Tibial artery (tissue), 4 donors: ENCODE measurements at regions not wholly inside any gene's neighbourhood (a gene's known extent, or its start where the extent isn't known, plus 50 kb on each side); places are given as distances from the start of the nearest gene placed in this dataset.

Experiments
- DNase-seq, 2 donors: peaks; one replicate each; pipeline ENCODE4 v3.0.0-alpha.2; 2019
- H3K27ac ChIP-seq, 2 donors: fragments of 200-600 bp; sonication (generic) in 1 of 2; 1 replicate in 1 of 2; 2 replicates in 1 of 2; pipeline ENCODE4 v1.5.1; 2018 to 2019; ENCODE audit warnings: mild to moderate bottlenecking in 1 of 2
- H3K27me3 ChIP-seq, 2 donors: fragments of 200-600 bp; sonication (generic) in 1 of 2; one replicate each; pipeline versions ENCODE4 v1.5.1 to v1.6.0; 2016 to 2019
- H3K36me3 ChIP-seq, 3 donors: fragments of 200-600 bp; sonication (generic) in 2 of 3; one replicate each; pipeline ENCODE4 v1.5.1; 2016 to 2019; ENCODE audit warnings: mild to moderate bottlenecking in 2 of 3
- H3K4me1 ChIP-seq, 4 donors: fragments of 200-600 bp; sonication (generic) in 2 of 4; 1 replicate in 3 of 4; 2 replicates in 1 of 4; pipeline ENCODE4 v1.5.1; 2016 to 2019
- H3K4me3 ChIP-seq, 2 donors: fragments of 200-600 bp; sonication (generic) in 1 of 2; 1 replicate in 1 of 2; 2 replicates in 1 of 2; pipeline ENCODE4 v1.5.1; 2018 to 2019; ENCODE audit warnings: mild to moderate bottlenecking in 2 of 2
- H3K9me3 ChIP-seq, 3 donors: fragments of 200-600 bp; sonication (generic) in 1 of 3; one replicate each; pipeline ENCODE4 v1.5.1; 2016 to 2019
- intact Hi-C: fragments of 100-400 bp; cut with DNase I; formaldehyde crosslinking; loops from one replicate; pipeline ENCODE4 v1.15.0; 2023; ENCODE audit warnings: low total_unique reads
- TF ChIP-seq, protein P1 (sequence below), 2 experiments: fragments of 200-600 bp in 1 of 2; fragments of 450-650 bp in 1 of 2; IDR thresholded peaks; one replicate each; pipeline ENCODE4 v1.5.1; 2017 to 2019; ENCODE audit warnings: antibody characterized with exemption in 2 of 2, mild to moderate bottlenecking in 1 of 2, moderate library complexity in 1 of 2

DNA sequence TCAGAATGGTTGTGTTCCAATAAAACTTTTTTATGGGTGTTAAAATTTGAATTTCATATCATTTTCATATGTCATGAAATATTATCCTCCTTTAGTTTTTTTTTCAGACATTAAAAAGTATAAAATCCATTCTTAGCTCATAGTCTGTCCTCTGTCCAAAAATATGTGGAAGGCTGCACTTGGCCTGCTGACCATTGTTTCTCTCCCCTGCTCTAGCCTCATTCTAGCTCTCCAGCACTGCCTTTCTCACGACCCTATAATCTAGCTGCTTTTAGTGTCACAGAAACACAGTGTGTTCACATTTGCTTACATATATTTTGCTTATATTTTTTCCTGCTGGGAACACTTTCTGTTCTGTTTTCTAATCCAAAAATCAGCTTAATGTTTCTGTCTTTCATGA is 165.0 kb upstream of the ANK2 start:
- no peak for DNase-seq
- no peak overlapping the region for H3K27ac ChIP-seq
- intact Hi-C loops: no loop called here
- no peaks in the 10 kb centered on the region for H3K27me3 ChIP-seq
- peaks cover 0 to 9% (median 0%) of the 10 kb centered on the region in 4 donors for H3K4me1 ChIP-seq
- H3K4me3 ChIP-seq: no peak overlapping the region
- TF ChIP-seq, protein P1, sequence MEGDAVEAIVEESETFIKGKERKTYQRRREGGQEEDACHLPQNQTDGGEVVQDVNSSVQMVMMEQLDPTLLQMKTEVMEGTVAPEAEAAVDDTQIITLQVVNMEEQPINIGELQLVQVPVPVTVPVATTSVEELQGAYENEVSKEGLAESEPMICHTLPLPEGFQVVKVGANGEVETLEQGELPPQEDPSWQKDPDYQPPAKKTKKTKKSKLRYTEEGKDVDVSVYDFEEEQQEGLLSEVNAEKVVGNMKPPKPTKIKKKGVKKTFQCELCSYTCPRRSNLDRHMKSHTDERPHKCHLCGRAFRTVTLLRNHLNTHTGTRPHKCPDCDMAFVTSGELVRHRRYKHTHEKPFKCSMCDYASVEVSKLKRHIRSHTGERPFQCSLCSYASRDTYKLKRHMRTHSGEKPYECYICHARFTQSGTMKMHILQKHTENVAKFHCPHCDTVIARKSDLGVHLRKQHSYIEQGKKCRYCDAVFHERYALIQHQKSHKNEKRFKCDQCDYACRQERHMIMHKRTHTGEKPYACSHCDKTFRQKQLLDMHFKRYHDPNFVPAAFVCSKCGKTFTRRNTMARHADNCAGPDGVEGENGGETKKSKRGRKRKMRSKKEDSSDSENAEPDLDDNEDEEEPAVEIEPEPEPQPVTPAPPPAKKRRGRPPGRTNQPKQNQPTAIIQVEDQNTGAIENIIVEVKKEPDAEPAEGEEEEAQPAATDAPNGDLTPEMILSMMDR (IDR thresholded peaks at IDR 0.05): no peak
- H3K36me3 ChIP-seq: no peaks in the 10 kb centered on the region
- H3K9me3 ChIP-seq: no peaks in the 10 kb centered on the region

DNA sequence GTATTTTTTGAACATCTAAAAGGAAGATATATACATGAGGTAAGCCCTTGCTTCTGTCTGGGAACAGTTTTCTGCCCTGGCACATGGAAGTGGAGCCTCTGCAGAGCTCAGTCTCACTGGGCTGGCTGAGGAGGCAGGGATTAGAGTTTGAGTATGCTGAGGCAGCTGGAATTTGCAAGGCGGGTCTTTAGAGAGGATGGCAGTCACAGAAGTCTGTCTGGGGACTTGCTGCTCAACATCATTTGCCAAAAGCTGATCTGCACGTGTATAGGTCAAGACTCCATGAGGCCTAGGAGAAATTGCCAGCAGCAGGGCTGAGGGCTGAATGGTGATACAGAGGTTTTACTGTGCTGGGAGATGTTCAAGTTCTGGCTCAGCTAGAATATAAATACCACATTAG is 163.6 kb upstream of the ANK2 start:
- Histone ChIP-seq H3K4me1 (peaks cover 0 to 9% (median 0%) of the 10 kb centered on the region in 4 donors), H3K27ac (no peak overlapping the region), H3K36me3 (no peaks in the 10 kb centered on the region), H3K9me3 (no peaks in the 10 kb centered on the region), H3K27me3 (no peaks in the 10 kb centered on the region), H3K4me3 (no peak overlapping the region)
- intact Hi-C loops: no loop called here
- no peak for DNase-seq
- TF ChIP-seq, protein P1 (IDR thresholded peaks at IDR 0.05): no peak

DNA sequence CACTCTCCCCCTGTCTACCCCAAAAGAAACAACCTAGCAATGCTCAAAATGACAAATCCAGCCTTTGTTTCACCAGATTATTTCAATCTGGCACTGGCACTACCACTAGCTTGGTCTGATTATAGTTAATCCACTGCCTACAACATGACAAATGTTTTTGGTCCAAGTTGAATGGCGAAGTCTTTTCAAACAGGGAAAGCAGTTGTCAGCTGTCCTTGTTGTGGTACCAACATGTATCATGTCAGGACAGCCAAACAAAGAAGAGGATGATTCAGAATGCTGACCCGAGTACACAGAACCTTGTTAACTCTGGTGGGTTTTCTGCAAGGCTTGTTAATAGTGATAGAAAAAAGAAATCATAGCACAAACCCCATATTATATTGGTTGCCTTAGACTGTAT is 160.8 kb upstream of the ANK2 start:
- Histone ChIP-seq H3K9me3 (no peaks in the 10 kb centered on the region), H3K27ac (no peak overlapping the region), H3K4me3 (no peak overlapping the region), H3K27me3 (no peaks in the 10 kb centered on the region), H3K4me1 (peaks cover 0 to 9% (median 0%) of the 10 kb centered on the region in 4 donors), H3K36me3 (no peaks in the 10 kb centered on the region)
- TF ChIP-seq, protein P1 (IDR thresholded peaks at IDR 0.05): no peak
- intact Hi-C loops: no loop called here
- DNase-seq: no peak

DNA sequence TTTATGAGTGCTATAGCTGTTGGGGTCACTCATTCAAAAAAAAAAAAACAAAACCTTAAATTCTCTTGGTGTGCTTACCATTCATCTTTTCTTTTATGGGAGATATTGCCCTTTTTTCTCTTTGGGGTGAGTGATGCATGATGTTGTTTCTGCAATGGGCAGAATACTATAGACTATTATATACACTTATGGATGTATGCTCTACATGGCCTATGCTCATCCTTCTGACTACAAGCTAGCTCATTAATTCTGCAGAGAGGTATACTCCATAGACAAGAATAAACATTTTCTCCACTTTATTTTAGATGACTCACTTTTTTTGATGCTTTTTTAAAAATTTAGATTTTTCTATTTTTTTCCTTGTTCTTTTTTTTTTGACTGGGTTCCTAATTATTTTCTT is 160.3 kb upstream of the ANK2 start:
- H3K9me3 ChIP-seq: no peaks in the 10 kb centered on the region
- peak overlapping the region; percentile 35 to 38 for H3K4me3 ChIP-seq
- no peak for DNase-seq
- intact Hi-C loops: no loop called here
- TF ChIP-seq, protein P1 (IDR thresholded peaks at IDR 0.05): no peak
- H3K4me1 ChIP-seq: peaks cover 0 to 8% (median 0%) of the 10 kb centered on the region in 4 donors
- H3K27me3 ChIP-seq: no peaks in the 10 kb centered on the region
- H3K27ac ChIP-seq: no peak overlapping the region
- no peaks in the 10 kb centered on the region for H3K36me3 ChIP-seq

DNA sequence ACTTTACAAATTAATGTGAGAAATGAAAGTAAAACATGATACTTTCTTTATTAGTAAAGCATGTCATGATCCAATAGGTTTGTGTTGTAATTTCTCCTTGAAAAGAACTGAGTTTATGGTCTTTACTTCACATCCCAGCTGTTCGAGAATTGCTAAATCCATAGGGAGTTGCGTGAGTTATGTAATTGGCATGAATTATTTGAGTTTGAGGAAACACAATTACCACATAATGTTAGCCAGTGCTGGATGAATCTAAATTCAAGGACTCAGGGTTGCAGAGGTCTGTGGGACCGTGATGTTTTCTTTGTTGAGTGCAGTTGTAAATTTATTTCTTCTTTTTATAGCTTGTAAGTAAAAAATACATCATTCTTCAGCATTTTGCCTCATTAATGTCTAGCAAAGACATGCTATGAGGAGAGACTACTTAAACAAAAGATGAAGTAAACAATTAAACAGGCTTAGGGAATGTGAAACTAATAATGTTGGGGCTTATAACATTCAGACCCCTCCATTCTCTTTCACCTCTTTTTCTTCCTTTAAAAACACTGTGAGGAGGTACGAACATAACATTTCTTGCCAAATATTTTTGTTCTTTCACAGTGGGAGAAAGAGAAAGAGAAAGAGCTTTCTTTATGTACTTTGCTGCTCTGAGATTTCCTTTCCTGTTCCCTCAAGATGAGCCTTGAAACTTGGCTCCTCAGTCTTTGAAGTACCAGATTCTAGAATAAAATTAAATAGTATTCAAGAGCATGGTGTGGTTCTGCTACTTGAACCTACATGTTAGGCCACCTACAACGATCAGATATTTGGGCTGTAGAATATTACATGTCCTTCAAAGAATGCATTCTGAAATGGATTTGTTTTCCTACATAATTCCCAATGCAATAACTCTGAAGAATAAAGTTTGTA is 159.6 kb upstream of the ANK2 start:
- H3K27ac ChIP-seq: peak overlapping the region; percentile 48 to 68
- H3K4me3 ChIP-seq: peak overlapping the region; percentile 35 to 38
- H3K9me3 ChIP-seq: no peaks in the 10 kb centered on the region
- no peaks in the 10 kb centered on the region for H3K36me3 ChIP-seq
- no peak for DNase-seq
- intact Hi-C loops: no loop called here
- H3K27me3 ChIP-seq: no peaks in the 10 kb centered on the region
- TF ChIP-seq, protein P1 (IDR thresholded peaks at IDR 0.05): no peak
- peaks cover 0 to 4% (median 0%) of the 10 kb centered on the region in 4 donors for H3K4me1 ChIP-seq
